Fibroblast of lung (primary cell): ENCODE measurements at regions not wholly inside any gene's neighbourhood (a gene's known extent, or its start where the extent isn't known, plus 50 kb on each side); places are given as distances from the start of the nearest gene placed in this dataset.

ENCODE experiments used
- DNase-seq, 2 donors: peaks; one replicate each; pipeline versions ENCODE4 v3.0.0 to v3.0.0-alpha.2; 2010; ENCODE audit warnings: low read depth in 2 of 2
- H2AFZ ChIP-seq: 2 replicates; pipeline ENCODE4 v1.5.1; 2012; ENCODE audit warnings: low read length, control low read depth, inconsistent platforms
- H3K27ac ChIP-seq: 2 replicates; pipeline ENCODE4 v1.5.1; 2011; ENCODE audit warnings: low read length, control low read depth; ENCODE audit not compliant: insufficient read depth
- H3K27me3 ChIP-seq: 2 replicates; pipeline ENCODE4 v1.5.1; 2011; ENCODE audit warnings: mild to moderate bottlenecking, low read length; ENCODE audit not compliant: control insufficient read depth, insufficient read depth
- H3K36me3 ChIP-seq: 2 replicates; pipeline ENCODE4 v1.5.1; 2011; ENCODE audit warnings: low read length; ENCODE audit not compliant: control insufficient read depth, insufficient read depth
- H3K4me1 ChIP-seq: 2 replicates; pipeline ENCODE4 v1.5.1; 2011; ENCODE audit warnings: low read length; ENCODE audit not compliant: control insufficient read depth, insufficient read depth; ENCODE audit errors: extremely low read depth
- H3K4me2 ChIP-seq: 2 replicates; pipeline ENCODE4 v1.5.1; 2011; ENCODE audit warnings: low read length, control low read depth; ENCODE audit not compliant: insufficient read depth; ENCODE audit errors: extremely low read depth
- H3K4me3 ChIP-seq, 4 experiments: fragments of 200-600 bp in 1 of 4; sonication (generic) in 1 of 4; replicated peaks in 1 of 4; 2 replicates each; pipeline ENCODE4 v1.5.1; 2011 to 2016; ENCODE audit warnings: low read length in 4 of 4, low read depth in 3 of 4, mild to moderate bottlenecking in 3 of 4, control low read depth in 2 of 4, inconsistent platforms in 1 of 4, mixed read lengths in 1 of 4; ENCODE audit not compliant: insufficient read depth in 1 of 4; ENCODE audit errors: control extremely low read depth in 1 of 4
- H3K79me2 ChIP-seq: 2 replicates; pipeline ENCODE4 v1.5.1; 2012; ENCODE audit warnings: mild to moderate bottlenecking, low read length, inconsistent platforms; ENCODE audit not compliant: control insufficient read depth, insufficient read depth
- H3K9ac ChIP-seq: 2 replicates; pipeline ENCODE4 v1.5.1; 2011; ENCODE audit warnings: mild to moderate bottlenecking, low read length, control low read depth; ENCODE audit not compliant: insufficient read depth
- H3K9me3 ChIP-seq: 2 replicates; pipeline ENCODE4 v1.5.1; 2012; ENCODE audit warnings: low read depth, low read length; ENCODE audit not compliant: control insufficient read depth, insufficient read depth
- H4K20me1 ChIP-seq: 2 replicates; pipeline ENCODE4 v1.5.1; 2011; ENCODE audit warnings: low read length; ENCODE audit not compliant: control insufficient read depth, insufficient read depth; ENCODE audit errors: extremely low read depth
- EZH2 ChIP-seq: IDR thresholded peaks from 2 replicates; pipeline ENCODE4 v1.5.1; 2012; ENCODE audit warnings: low read length, control low read depth, mild to moderate bottlenecking; ENCODE audit errors: missing control alignments
- TF ChIP-seq, protein P1 (sequence below), 2 donors: IDR thresholded peaks in 1 of 2; conservative IDR thresholded peaks in 1 of 2; 1 replicate in 1 of 2; 2 replicates in 1 of 2; pipeline ENCODE4 v1.5.1; 2011 to 2012; ENCODE audit warnings: low read length in 2 of 2, control low read depth in 1 of 2, inconsistent platforms in 1 of 2, low read depth in 1 of 2, mild to moderate bottlenecking in 1 of 2

DNA sequence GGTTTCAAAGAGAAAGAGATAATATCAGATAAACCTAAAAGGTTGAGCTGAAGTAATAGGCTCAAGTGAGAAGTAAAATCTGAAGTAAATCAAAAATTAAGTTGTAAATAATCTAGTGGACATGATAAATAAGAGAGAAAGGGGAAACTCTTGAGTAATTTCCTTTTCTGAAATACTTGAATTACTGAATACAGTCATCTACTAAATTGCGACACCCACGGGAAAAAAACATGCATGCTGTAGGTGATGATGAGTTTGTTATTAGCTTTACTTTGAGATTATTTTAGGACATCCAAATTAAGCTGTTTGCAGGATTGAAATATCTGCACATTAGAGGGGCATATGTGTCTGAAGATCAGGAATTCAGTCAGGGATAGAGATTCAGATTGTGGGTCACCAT, 50.0 kb upstream of the CARD18 start:
- Histone ChIP-seq H2AFZ (no peak overlapping the region), H3K4me2 (no peak overlapping the region)
- peak in 1 of 2 donors; percentile 17 for DNase-seq

More for the DNA sequence above, 50.0 kb upstream of the CARD18 start:
- Histone ChIP-seq H3K9me3 (no peaks in the 10 kb centered on the region), H3K4me1 (no peaks in the 10 kb centered on the region), H3K4me3 (no peak overlapping the region), H4K20me1 (no peaks in the 10 kb centered on the region), H3K27me3 (no peaks in the 10 kb centered on the region), H3K36me3 (no peaks in the 10 kb centered on the region), H3K27ac (no peak overlapping the region), H3K79me2 (no peaks in the 10 kb centered on the region), H3K9ac (no peak overlapping the region)
- no peak for TF ChIP-seq EZH2
- TF ChIP-seq, protein P1, sequence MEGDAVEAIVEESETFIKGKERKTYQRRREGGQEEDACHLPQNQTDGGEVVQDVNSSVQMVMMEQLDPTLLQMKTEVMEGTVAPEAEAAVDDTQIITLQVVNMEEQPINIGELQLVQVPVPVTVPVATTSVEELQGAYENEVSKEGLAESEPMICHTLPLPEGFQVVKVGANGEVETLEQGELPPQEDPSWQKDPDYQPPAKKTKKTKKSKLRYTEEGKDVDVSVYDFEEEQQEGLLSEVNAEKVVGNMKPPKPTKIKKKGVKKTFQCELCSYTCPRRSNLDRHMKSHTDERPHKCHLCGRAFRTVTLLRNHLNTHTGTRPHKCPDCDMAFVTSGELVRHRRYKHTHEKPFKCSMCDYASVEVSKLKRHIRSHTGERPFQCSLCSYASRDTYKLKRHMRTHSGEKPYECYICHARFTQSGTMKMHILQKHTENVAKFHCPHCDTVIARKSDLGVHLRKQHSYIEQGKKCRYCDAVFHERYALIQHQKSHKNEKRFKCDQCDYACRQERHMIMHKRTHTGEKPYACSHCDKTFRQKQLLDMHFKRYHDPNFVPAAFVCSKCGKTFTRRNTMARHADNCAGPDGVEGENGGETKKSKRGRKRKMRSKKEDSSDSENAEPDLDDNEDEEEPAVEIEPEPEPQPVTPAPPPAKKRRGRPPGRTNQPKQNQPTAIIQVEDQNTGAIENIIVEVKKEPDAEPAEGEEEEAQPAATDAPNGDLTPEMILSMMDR (conservative IDR thresholded peaks at IDR 0.05 in 1 of 2, IDR thresholded peaks at IDR 0.05 in 1 of 2; ENCODE audit: low read depth in 1 of 2, low read length in 2 of 2): no peak
